GM12878 (cell line): ENCODE measurements at regions not wholly inside any gene's neighbourhood (a gene's known extent, or its start where the extent isn't known, plus 50 kb on each side); places are given as distances from the start of the nearest gene placed in this dataset.

Source experiments
- BHLHE40 ChIP-seq, 2 experiments: fragments of 450-650 bp in 1 of 2; IDR thresholded peaks; 2 replicates each; pipeline ENCODE4 v1.6.1; 2011 to 2017; ENCODE audit warnings: low read depth in 2 of 2, borderline replicate concordance in 1 of 2, improper control_type of control experiment in 1 of 2, low read length in 1 of 2, mild to moderate bottlenecking in 1 of 2
- CHD1 ChIP-seq: IDR thresholded peaks from 2 replicates; pipeline ENCODE4 v1.6.1; 2012; ENCODE audit warnings: low read depth, low read length, improper control_type of control experiment
- FOXM1 ChIP-seq: IDR thresholded peaks from 2 replicates; pipeline ENCODE4 v1.6.1; 2012; ENCODE audit warnings: low read depth, mild to moderate bottlenecking, inconsistent platforms, low read length, moderate library complexity
- NR2C2 ChIP-seq: IDR thresholded peaks from 2 replicates; pipeline ENCODE4 v1.6.1; 2011; ENCODE audit warnings: borderline replicate concordance, low read depth; ENCODE audit not compliant: control insufficient read depth, insufficient read length
- RELA ChIP-seq: fragments of 450-650 bp; IDR thresholded peaks from 2 replicates; pipeline ENCODE4 v1.8.0; 2014; ENCODE audit warnings: borderline replicate concordance; ENCODE audit not compliant: partially characterized antibody
- SIN3A ChIP-seq: IDR thresholded peaks from 2 replicates; pipeline ENCODE4 v1.6.1; 2012; ENCODE audit warnings: low read depth, low read length, improper control_type of control experiment
- SMC3 ChIP-seq: IDR thresholded peaks from 2 replicates; pipeline ENCODE4 v1.6.1; 2011; ENCODE audit warnings: low read length, improper control_type of control experiment, borderline replicate concordance
- YY1 ChIP-seq: IDR thresholded peaks from 2 replicates; pipeline ENCODE4 v1.6.1; 2011; ENCODE audit warnings: low read depth, mild to moderate bottlenecking, low read length
- ZNF24 ChIP-seq: fragments of 450-650 bp; IDR thresholded peaks from 2 replicates; pipeline ENCODE4 v1.6.1; 2017; ENCODE audit warnings: antibody characterized with exemption, mild to moderate bottlenecking
- TF ChIP-seq, protein P1 (sequence below), 3 experiments: IDR thresholded peaks in 2 of 3; conservative IDR thresholded peaks in 1 of 3; 2 replicates each; pipeline ENCODE4 v1.5.1; 2011; ENCODE audit warnings: low read depth in 3 of 3, low read length in 3 of 3, mild to moderate bottlenecking in 3 of 3, control low read depth in 2 of 3, moderate library complexity in 2 of 3, inconsistent platforms in 1 of 3, mixed read lengths in 1 of 3; ENCODE audit not compliant: control insufficient read depth in 2 of 3, insufficient read depth in 1 of 3; ENCODE audit errors: extremely low read depth in 1 of 3
- TF ChIP-seq, protein P2 (sequence below): fragments of 450-650 bp; IDR thresholded peaks from 2 replicates; pipeline ENCODE4 v1.6.1; 2014; ENCODE audit warnings: mild to moderate bottlenecking

DNA sequence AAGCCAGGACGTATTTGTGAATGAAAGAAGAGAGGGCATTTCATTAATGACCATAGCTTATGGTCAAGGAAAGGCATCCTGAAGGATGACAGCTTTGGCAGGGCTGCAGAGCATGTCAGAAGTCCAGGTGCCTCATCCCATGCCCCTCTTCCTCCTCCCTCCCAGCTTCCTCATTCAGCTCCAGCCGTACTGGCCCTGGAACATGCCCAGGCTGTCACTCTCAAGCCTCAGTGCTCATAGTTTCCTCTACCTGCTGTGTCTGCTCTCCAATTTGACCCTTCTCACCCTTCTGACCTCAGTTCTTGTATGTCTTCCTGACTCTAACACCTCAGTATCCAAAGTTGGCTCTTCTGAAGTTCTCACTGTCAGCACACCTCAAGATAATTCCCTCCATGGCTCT is 695.8 kb upstream of the HS6ST1 start:
- TF ChIP-seq BHLHE40 (IDR thresholded peaks at IDR 0.05; ENCODE audit: borderline replicate concordance in 1 of 2, low read depth in 2 of 2, low read length in 1 of 2) (no peak), NR2C2 (no peak), CHD1 (no peak), FOXM1 (no peak), ZNF24 (no peak), YY1 (no peak), RELA (no peak), SMC3 (no peak), SIN3A (no peak)
- TF ChIP-seq, protein P1, sequence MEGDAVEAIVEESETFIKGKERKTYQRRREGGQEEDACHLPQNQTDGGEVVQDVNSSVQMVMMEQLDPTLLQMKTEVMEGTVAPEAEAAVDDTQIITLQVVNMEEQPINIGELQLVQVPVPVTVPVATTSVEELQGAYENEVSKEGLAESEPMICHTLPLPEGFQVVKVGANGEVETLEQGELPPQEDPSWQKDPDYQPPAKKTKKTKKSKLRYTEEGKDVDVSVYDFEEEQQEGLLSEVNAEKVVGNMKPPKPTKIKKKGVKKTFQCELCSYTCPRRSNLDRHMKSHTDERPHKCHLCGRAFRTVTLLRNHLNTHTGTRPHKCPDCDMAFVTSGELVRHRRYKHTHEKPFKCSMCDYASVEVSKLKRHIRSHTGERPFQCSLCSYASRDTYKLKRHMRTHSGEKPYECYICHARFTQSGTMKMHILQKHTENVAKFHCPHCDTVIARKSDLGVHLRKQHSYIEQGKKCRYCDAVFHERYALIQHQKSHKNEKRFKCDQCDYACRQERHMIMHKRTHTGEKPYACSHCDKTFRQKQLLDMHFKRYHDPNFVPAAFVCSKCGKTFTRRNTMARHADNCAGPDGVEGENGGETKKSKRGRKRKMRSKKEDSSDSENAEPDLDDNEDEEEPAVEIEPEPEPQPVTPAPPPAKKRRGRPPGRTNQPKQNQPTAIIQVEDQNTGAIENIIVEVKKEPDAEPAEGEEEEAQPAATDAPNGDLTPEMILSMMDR (IDR thresholded peaks at IDR 0.05 in 2 of 3, conservative IDR thresholded peaks at IDR 0.05 in 1 of 3; ENCODE audit: control insufficient read depth in 2 of 3, extremely low read depth in 1 of 3, insufficient read depth in 1 of 3, low read depth in 3 of 3, low read length in 3 of 3): no peak
- TF ChIP-seq, protein P2, sequence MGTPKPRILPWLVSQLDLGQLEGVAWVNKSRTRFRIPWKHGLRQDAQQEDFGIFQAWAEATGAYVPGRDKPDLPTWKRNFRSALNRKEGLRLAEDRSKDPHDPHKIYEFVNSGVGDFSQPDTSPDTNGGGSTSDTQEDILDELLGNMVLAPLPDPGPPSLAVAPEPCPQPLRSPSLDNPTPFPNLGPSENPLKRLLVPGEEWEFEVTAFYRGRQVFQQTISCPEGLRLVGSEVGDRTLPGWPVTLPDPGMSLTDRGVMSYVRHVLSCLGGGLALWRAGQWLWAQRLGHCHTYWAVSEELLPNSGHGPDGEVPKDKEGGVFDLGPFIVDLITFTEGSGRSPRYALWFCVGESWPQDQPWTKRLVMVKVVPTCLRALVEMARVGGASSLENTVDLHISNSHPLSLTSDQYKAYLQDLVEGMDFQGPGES: no peak
